Sigmoid colon (tissue), 4 donors: ENCODE measurements at regions not wholly inside any gene's neighbourhood (a gene's known extent, or its start where the extent isn't known, plus 50 kb on each side); places are given as distances from the start of the nearest gene placed in this dataset.

Source experiments
- CTCF ChIP-seq, 4 experiments: fragments of 450-650 bp in 3 of 4; fragments of 200-600 bp in 1 of 4; IDR thresholded peaks; one replicate each; pipeline ENCODE4 v1.5.1; 2016 to 2019; ENCODE audit warnings: antibody characterized with exemption in 4 of 4, mild to moderate bottlenecking in 3 of 4, moderate library complexity in 2 of 4
- POLR2A ChIP-seq, 2 donors: fragments of 450-650 bp; IDR thresholded peaks; one replicate each; pipeline ENCODE4 v1.6.1; 2016; ENCODE audit warnings: antibody characterized with exemption in 2 of 2, mild to moderate bottlenecking in 2 of 2, moderate library complexity in 2 of 2
- POLR2AphosphoS5 ChIP-seq, 4 donors: sonication (generic); formaldehyde crosslinking; IDR thresholded peaks; one replicate each; pipeline ENCODE4 v1.6.1; 2017; ENCODE audit warnings: antibody characterized with exemption in 4 of 4

GRCh38 chr6:105567140-105567539 lies 164.3 kb upstream of the PREP start:
- no peak for TF ChIP-seq CTCF (IDR thresholded peaks at IDR 0.05)
- no peak for TF ChIP-seq POLR2AphosphoS5 (IDR thresholded peaks at IDR 0.05)
- TF ChIP-seq POLR2A (IDR thresholded peaks at IDR 0.05): no peak
